Activated CD8-positive, alpha-beta memory T cell treated with anti-CD3 and anti-CD28 coated beads for 48 hours (primary cell): ENCODE measurements at regions not wholly inside any gene's neighbourhood (a gene's known extent, or its start where the extent isn't known, plus 50 kb on each side); places are given as distances from the start of the nearest gene placed in this dataset.

Experiments
- DNase-seq, 3 experiments: peaks; one replicate each; pipeline ENCODE4 v3.0.0-alpha.2; 2020; ENCODE audit warnings: low read depth in 2 of 3, low spot score in 2 of 3

- DNase-seq, result no peak
Measured at GRCh38 chr4:177105536-177105935, 204.1 kb upstream of the NEIL3 start.

- DNase-seq, result no peak
Measured at GRCh38 chr4:177107288-177107921, 202.3 kb upstream of the NEIL3 start.

- no peak for DNase-seq
Measured at GRCh38 chr4:177108708-177109107, 201.0 kb upstream of the NEIL3 start.

GRCh38 chr4:177109769-177110168, 199.9 kb upstream of the NEIL3 start:
- no peak for DNase-seq

GRCh38 chr4:177116161-177116560, 193.5 kb upstream of the NEIL3 start:
- DNase-seq, result no peak

GRCh38 chr4:177117256-177117655, 192.4 kb upstream of the NEIL3 start:
- DNase-seq, result no peak

GRCh38 chr4:177118596-177118995, 191.1 kb upstream of the NEIL3 start:
- DNase-seq, result no peak

- DNase-seq, result no peak
Measured at GRCh38 chr4:177119021-177119471, 190.6 kb upstream of the NEIL3 start.

GRCh38 chr4:177119691-177120090, 190.0 kb upstream of the NEIL3 start:
- no peak for DNase-seq

GRCh38 chr4:177123811-177124210, 185.9 kb upstream of the NEIL3 start:
- no peak for DNase-seq

- DNase-seq, result no peak
Measured at GRCh38 chr4:177124349-177125064, 185.2 kb upstream of the NEIL3 start.

GRCh38 chr4:177125656-177126055, 184.0 kb upstream of the NEIL3 start:
- DNase-seq, result no peak

GRCh38 chr4:177127658-177128057, 182.0 kb upstream of the NEIL3 start:
- DNase-seq, result no peak

GRCh38 chr4:177128306-177128705, 181.4 kb upstream of the NEIL3 start:
- no peak for DNase-seq

GRCh38 chr4:177131736-177132135, 177.9 kb upstream of the NEIL3 start:
- no peak for DNase-seq

GRCh38 chr4:177147668-177148067, 162.0 kb upstream of the NEIL3 start:
- no peak for DNase-seq

GRCh38 chr4:177155454-177155853, 154.2 kb upstream of the NEIL3 start:
- no peak for DNase-seq

GRCh38 chr4:177159600-177159999, 150.1 kb upstream of the NEIL3 start:
- DNase-seq, result no peak

GRCh38 chr4:177161781-177162180, 147.9 kb upstream of the NEIL3 start:
- DNase-seq, result no peak

GRCh38 chr4:177163532-177163931, 146.1 kb upstream of the NEIL3 start:
- DNase-seq, result no peak

GRCh38 chr4:177171588-177171987, 138.1 kb upstream of the NEIL3 start:
- no peak for DNase-seq

- no peak for DNase-seq
Measured at GRCh38 chr4:177175473-177175872, 134.2 kb upstream of the NEIL3 start.

- DNase-seq, result no peak
Measured at GRCh38 chr4:177177541-177178081, 132.1 kb upstream of the NEIL3 start.
